Panc1 (cell line): ENCODE measurements at regions not wholly inside any gene's neighbourhood (a gene's known extent, or its start where the extent isn't known, plus 50 kb on each side); places are given as distances from the start of the nearest gene placed in this dataset.

Source experiments
- ATAC-seq: fragments of 200-7000 bp; cut with Tn5 transposase; 2 replicates; pipeline ENCODE4 v1.9.1; 2020; ENCODE audit warnings: mild to moderate bottlenecking, moderate library complexity
- BruUV-seq: library from RNA; stranded (reverse); fragments of 400-500 nt; replicated peaks from 2 replicates; lab custom pipeline; 2021; lab: Mats Ljungman, UMichigan
- CTCF ChIA-PET: fragments of 300-600 bp; sonication (Branson Sonifier 250); formaldehyde crosslinking; loops from one replicate; lab custom pipeline; 2022; ENCODE audit warnings: antibody characterized with exemption; lab: Charles Lee
- POLR2A ChIA-PET: fragments of 300-600 bp; sonication (Branson Sonifier 250); formaldehyde crosslinking; loops from one replicate; lab custom pipeline; 2022; ENCODE audit warnings: antibody characterized with exemption; lab: Charles Lee
- DNase-seq: peaks from one replicate; pipeline ENCODE4 v3.0.0-alpha.2; 2010; ENCODE audit warnings: low read depth, low spot score
- H3K27ac ChIP-seq: 2 replicates; pipeline ENCODE4 v1.5.1; 2011; ENCODE audit warnings: mild to moderate bottlenecking, low read length, inconsistent platforms
- H3K27me3 ChIP-seq: fragments of 200-500 bp; sonication (Bioruptor generic); 2 replicates; pipeline ENCODE4 v1.6.0; 2014; ENCODE audit warnings: low read length, inconsistent platforms; ENCODE audit not compliant: control insufficient read depth, insufficient read depth
- H3K36me3 ChIP-seq: fragments of 200-500 bp; sonication (Bioruptor generic); 2 replicates; pipeline ENCODE4 v1.5.1; 2014; ENCODE audit warnings: inconsistent platforms, mild to moderate bottlenecking, low read length, moderate library complexity; ENCODE audit not compliant: control insufficient read depth, insufficient read depth
- H3K4me1 ChIP-seq: 2 replicates; pipeline ENCODE4 v1.5.1; 2011; ENCODE audit warnings: inconsistent platforms, mild to moderate bottlenecking, low read length, moderate library complexity; ENCODE audit not compliant: control insufficient read depth, insufficient read depth
- H3K4me3 ChIP-seq, 2 experiments: 2 replicates each; pipeline ENCODE4 v1.5.1; 2011 to 2012; ENCODE audit warnings: low read depth in 2 of 2, low read length in 2 of 2, mild to moderate bottlenecking in 2 of 2, inconsistent platforms in 1 of 2, moderate library complexity in 1 of 2
- H3K9me3 ChIP-seq: fragments of 200-500 bp; sonication (Bioruptor generic); 2 replicates; pipeline ENCODE4 v1.5.1; 2014; ENCODE audit warnings: low read depth, mild to moderate bottlenecking, inconsistent platforms, low read length, moderate library complexity; ENCODE audit not compliant: control insufficient read depth, insufficient read depth
- POLR2AphosphoS5 ChIP-seq: IDR thresholded peaks from 2 replicates; pipeline ENCODE4 v1.6.1; 2012; ENCODE audit warnings: mild to moderate bottlenecking, low read depth, low read length, moderate library complexity
- SIN3A ChIP-seq: IDR thresholded peaks from 2 replicates; pipeline ENCODE4 v1.6.1; 2012; ENCODE audit warnings: low read depth, mild to moderate bottlenecking, low read length, moderate library complexity, borderline replicate concordance; ENCODE audit not compliant: insufficient read depth
- TCF7L2 ChIP-seq: IDR thresholded peaks from 2 replicates; pipeline ENCODE4 v1.6.1; 2011; ENCODE audit warnings: mild to moderate bottlenecking, low read depth, low read length, inconsistent platforms
- in situ Hi-C: cut with HindIII; loops from 2 replicates; pipeline ENCODE4 v1.10.0; 2016; ENCODE audit warnings: low sequenced_read_pairs, low pct_unique_long_range_greater_than_20kb
- intact Hi-C: fragments of 100-400 bp; cut with micrococcal nuclease; formaldehyde crosslinking; loops from one replicate; pipeline ENCODE4 v1.10.0; 2022; ENCODE audit not compliant: unreplicated experiment
- TF ChIP-seq, protein P1 (sequence below): fragments of 450-650 bp; IDR thresholded peaks from 2 replicates; pipeline ENCODE4 v1.5.1; 2017; ENCODE audit warnings: mild to moderate bottlenecking
- TF ChIP-seq, protein P2 (sequence below), 2 experiments: IDR thresholded peaks; 2 replicates each; pipeline ENCODE4 v1.6.1; 2011 to 2012; ENCODE audit warnings: low read depth in 2 of 2, control low read depth in 1 of 2, low read length in 1 of 2, mild to moderate bottlenecking in 1 of 2, moderate library complexity in 1 of 2; ENCODE audit not compliant: insufficient read depth in 1 of 2

DNA sequence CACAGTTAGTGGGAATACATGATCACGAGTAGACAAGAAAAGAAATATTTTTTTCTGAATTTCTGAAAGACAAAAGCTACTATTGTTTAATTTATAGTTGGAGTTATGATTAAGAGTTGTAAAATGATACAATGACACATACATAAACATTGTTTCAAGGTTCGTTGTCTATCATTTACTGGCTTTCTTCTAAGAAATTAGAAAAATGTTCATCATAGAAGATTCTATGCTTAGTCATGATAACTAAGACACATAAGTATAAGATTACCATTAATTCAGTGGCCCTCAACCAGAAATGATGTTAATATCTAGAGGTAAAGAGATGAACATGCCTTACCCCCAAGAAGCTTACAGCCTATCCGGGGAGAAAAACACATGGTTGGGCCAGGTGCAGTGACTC is 1832.8 kb upstream of the PRR20A start:
- H3K27me3 ChIP-seq, result no peaks in the 10 kb centered on the region
- DNase-seq (no peak), ATAC-seq (no peak)
- no peaks in the 10 kb centered on the region for H3K4me1 ChIP-seq
- in situ Hi-C loops (no loop called here), intact Hi-C loops (no loop called here)
- H3K4me3 ChIP-seq, result no peak overlapping the region
- no peaks in the 10 kb centered on the region for H3K9me3 ChIP-seq
- TF ChIP-seq, protein P1, sequence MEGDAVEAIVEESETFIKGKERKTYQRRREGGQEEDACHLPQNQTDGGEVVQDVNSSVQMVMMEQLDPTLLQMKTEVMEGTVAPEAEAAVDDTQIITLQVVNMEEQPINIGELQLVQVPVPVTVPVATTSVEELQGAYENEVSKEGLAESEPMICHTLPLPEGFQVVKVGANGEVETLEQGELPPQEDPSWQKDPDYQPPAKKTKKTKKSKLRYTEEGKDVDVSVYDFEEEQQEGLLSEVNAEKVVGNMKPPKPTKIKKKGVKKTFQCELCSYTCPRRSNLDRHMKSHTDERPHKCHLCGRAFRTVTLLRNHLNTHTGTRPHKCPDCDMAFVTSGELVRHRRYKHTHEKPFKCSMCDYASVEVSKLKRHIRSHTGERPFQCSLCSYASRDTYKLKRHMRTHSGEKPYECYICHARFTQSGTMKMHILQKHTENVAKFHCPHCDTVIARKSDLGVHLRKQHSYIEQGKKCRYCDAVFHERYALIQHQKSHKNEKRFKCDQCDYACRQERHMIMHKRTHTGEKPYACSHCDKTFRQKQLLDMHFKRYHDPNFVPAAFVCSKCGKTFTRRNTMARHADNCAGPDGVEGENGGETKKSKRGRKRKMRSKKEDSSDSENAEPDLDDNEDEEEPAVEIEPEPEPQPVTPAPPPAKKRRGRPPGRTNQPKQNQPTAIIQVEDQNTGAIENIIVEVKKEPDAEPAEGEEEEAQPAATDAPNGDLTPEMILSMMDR, result no peak
- TF ChIP-seq, protein P2, sequence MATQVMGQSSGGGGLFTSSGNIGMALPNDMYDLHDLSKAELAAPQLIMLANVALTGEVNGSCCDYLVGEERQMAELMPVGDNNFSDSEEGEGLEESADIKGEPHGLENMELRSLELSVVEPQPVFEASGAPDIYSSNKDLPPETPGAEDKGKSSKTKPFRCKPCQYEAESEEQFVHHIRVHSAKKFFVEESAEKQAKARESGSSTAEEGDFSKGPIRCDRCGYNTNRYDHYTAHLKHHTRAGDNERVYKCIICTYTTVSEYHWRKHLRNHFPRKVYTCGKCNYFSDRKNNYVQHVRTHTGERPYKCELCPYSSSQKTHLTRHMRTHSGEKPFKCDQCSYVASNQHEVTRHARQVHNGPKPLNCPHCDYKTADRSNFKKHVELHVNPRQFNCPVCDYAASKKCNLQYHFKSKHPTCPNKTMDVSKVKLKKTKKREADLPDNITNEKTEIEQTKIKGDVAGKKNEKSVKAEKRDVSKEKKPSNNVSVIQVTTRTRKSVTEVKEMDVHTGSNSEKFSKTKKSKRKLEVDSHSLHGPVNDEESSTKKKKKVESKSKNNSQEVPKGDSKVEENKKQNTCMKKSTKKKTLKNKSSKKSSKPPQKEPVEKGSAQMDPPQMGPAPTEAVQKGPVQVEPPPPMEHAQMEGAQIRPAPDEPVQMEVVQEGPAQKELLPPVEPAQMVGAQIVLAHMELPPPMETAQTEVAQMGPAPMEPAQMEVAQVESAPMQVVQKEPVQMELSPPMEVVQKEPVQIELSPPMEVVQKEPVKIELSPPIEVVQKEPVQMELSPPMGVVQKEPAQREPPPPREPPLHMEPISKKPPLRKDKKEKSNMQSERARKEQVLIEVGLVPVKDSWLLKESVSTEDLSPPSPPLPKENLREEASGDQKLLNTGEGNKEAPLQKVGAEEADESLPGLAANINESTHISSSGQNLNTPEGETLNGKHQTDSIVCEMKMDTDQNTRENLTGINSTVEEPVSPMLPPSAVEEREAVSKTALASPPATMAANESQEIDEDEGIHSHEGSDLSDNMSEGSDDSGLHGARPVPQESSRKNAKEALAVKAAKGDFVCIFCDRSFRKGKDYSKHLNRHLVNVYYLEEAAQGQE (IDR thresholded peaks at IDR 0.05; ENCODE audit: insufficient read depth in 1 of 2, low read depth in 2 of 2, low read length in 1 of 2), result no peak
- TF ChIP-seq TCF7L2 (no peak), SIN3A (no peak), POLR2AphosphoS5 (no peak)
- no peak overlapping the region for H3K27ac ChIP-seq
- ChIA-PET POLR2A (interaction anchor here (0.5 kb wide), 1 partner anchor 108 kb away, joined by 5 read pairs; no protein-coding TSS in a partner anchor), CTCF (no interaction called here)
- BruUV-seq, result no TSS peak
- H3K36me3 ChIP-seq, result no peaks in the 10 kb centered on the region

DNA sequence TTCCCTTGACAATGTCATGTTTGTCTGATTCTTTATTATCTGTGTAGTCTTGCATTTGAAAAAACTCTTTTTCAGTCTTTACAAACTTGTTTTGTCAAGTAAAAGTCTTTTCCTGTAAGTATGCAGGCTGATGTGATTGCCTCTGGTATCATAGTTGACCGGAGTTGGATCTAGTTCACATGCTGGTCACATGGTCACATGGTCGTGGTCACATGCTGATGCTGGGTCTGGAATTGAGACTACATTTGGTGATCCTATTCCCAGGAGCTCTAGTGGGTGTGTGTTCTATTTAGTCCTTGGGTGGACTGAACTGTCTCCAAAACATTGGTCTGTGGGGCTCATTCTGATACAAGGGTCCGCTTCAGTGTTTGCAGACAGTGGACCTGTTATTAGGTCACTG is 1798.8 kb upstream of the PRR20A start:
- H3K4me3 ChIP-seq, result no peak overlapping the region
- H3K36me3 ChIP-seq, result no peaks in the 10 kb centered on the region
- no peak overlapping the region for H3K27ac ChIP-seq
- no peaks in the 10 kb centered on the region for H3K9me3 ChIP-seq
- no peak for TF ChIP-seq TCF7L2
- TF ChIP-seq, protein P1, result no peak
- TF ChIP-seq, protein P2 (IDR thresholded peaks at IDR 0.05; ENCODE audit: insufficient read depth in 1 of 2, low read depth in 2 of 2, low read length in 1 of 2), result no peak
- no peak for TF ChIP-seq POLR2AphosphoS5
- no peak for TF ChIP-seq SIN3A
- intact Hi-C loops (no loop called here), in situ Hi-C loops (no loop called here)
- no peaks in the 10 kb centered on the region for H3K27me3 ChIP-seq
- ATAC-seq (no peak), DNase-seq (no peak)
- POLR2A ChIA-PET, result no interaction called here
- H3K4me1 ChIP-seq, result no peaks in the 10 kb centered on the region
- no TSS peak for BruUV-seq
- CTCF ChIA-PET, result no interaction called here
